ENCODE measurements at regions not wholly inside any gene's neighbourhood (a gene's known extent, or its start where the extent isn't known, plus 50 kb on each side); places are given as distances from the start of the nearest gene placed in this dataset.
A peak's percentile ranks its signal among the peaks of the same experiment; 100 is the strongest.

DNA sequence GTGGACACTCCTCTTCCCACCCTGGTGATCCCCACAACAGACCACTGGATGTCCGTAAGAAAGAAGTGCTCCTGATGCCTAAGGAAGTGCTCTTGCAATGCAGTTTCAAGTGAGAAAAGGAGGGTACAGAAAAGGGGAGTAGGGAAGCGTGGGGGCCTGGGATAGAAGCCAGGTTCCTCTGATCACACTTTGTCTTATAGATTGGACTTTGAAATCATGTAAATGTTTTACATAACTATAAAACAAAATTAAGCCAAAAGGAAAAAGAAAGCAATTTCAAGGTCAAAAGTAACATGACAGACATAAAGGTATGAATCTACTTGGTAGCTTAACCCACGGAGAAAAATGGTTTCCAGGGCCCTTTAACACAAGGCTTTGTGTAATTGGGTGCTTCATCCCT lies 107.3 kb upstream of the TRPM1 start:
- TF ChIP-seq, protein P1, sequence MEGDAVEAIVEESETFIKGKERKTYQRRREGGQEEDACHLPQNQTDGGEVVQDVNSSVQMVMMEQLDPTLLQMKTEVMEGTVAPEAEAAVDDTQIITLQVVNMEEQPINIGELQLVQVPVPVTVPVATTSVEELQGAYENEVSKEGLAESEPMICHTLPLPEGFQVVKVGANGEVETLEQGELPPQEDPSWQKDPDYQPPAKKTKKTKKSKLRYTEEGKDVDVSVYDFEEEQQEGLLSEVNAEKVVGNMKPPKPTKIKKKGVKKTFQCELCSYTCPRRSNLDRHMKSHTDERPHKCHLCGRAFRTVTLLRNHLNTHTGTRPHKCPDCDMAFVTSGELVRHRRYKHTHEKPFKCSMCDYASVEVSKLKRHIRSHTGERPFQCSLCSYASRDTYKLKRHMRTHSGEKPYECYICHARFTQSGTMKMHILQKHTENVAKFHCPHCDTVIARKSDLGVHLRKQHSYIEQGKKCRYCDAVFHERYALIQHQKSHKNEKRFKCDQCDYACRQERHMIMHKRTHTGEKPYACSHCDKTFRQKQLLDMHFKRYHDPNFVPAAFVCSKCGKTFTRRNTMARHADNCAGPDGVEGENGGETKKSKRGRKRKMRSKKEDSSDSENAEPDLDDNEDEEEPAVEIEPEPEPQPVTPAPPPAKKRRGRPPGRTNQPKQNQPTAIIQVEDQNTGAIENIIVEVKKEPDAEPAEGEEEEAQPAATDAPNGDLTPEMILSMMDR (conservative IDR thresholded peaks at IDR 0.05; ENCODE audit: control insufficient read depth, insufficient read depth, low read depth, low read length), result no peak
- no peak overlapping the region for H3K4me3 ChIP-seq (ENCODE audit: control insufficient read depth, low read depth, low read length)
- no peak for DNase-seq (ENCODE audit: low read depth)

DNA sequence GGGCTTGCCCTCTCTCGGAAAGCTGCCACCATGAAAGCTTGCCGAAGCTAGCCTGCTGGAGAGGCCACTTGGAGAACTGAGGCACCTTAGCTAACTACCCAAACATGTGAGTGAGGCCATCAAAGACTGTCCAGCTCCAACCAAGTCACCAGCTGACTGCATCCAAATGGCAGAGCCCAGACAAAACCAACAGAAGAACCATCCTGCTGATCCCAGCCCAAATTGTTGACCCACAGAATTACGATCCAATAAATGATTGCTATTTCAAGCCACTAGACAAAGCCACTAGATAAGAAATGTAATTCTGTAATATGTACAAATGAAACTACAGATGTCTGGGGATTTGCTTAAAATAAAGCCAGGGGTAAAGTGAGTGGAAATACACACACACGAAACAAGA lies 109.8 kb upstream of the TRPM1 start:
- DNase-seq (ENCODE audit: low read depth), result no peak
- H3K4me3 ChIP-seq (ENCODE audit: control insufficient read depth, low read depth, low read length), result no peak overlapping the region
- TF ChIP-seq, protein P1 (conservative IDR thresholded peaks at IDR 0.05; ENCODE audit: control insufficient read depth, insufficient read depth, low read depth, low read length), result no peak

DNA sequence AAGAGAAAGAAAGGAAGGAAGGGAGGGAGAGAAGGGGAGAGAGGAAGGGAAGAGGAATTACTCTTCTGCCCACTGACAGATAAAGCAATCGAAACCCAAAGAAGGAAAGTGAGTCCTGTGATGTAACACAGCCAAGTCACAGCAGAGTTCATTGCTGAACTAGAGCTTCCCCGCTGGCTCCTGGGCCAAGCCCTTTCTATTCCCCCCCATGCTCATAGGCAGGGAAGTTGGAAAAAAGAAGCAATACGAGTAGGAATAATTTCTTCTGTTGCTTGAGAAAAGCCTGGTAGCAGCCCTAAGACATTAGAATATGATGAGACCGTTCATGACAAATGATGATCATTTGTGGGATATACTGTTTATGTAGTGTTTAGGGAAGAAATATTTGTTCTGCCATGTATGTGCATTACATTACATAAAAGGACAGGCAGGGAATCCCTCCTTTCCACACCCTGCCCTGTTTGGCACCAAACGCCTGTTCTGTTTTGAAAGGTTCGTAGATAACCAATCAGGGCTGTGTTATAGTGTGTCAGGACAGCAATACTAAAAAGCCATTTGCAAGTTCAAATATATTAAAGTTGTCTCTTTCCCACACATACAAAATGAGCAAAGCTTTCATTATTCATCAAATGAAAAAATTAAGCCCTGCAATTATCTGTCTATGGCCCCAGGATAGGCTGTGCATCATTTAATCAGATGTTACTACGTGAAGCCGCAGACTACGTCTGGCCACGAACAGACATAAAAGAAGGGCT lies 111.0 kb upstream of the TRPM1 start:
- no peak overlapping the region for H3K4me3 ChIP-seq (ENCODE audit: control insufficient read depth, low read depth, low read length)
- DNase-seq (ENCODE audit: low read depth), result peak; percentile 17
- TF ChIP-seq, protein P1 (conservative IDR thresholded peaks at IDR 0.05; ENCODE audit: control insufficient read depth, insufficient read depth, low read depth, low read length), result no peak

DNA sequence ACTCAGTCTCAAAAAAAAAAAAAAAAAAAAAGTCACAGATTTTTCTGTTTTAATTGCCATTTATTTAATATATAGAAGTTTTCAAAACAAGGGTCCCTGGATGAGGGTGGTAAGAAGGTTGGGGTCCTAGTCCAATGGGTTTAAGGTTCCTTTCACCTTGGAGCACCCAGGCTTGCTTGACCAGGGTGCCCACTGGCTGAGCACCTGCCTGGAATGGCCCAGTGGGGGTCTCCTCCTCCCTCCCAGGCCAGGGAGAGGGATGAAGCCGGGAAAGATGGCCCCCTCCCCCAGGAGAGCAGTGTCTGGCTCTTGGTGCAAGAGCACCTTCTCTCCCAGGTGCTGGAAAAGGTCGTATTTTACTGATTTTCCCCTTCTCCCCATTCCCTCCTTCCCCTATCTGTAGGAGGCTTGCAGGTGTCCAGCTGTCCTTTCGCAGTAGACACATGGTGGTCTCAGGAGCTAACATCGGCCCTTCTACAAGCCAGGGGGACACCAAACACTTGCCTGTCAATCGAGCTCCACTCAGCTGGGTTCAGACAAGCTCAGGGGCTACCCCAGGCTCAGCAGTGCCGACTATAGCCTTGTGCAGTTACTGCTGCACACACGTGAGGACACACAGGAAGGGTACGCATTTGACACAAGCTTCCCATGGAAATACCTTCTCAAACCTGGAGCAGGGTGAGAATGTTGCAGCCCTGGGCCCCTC lies 112.3 kb upstream of the KLF13 start:
- DNase-seq (ENCODE audit: low read depth), result no peak
- TF ChIP-seq, protein P1 (conservative IDR thresholded peaks at IDR 0.05; ENCODE audit: control insufficient read depth, insufficient read depth, low read depth, low read length), result no peak
- H3K4me3 ChIP-seq (ENCODE audit: control insufficient read depth, low read depth, low read length), result no peak overlapping the region

DNA sequence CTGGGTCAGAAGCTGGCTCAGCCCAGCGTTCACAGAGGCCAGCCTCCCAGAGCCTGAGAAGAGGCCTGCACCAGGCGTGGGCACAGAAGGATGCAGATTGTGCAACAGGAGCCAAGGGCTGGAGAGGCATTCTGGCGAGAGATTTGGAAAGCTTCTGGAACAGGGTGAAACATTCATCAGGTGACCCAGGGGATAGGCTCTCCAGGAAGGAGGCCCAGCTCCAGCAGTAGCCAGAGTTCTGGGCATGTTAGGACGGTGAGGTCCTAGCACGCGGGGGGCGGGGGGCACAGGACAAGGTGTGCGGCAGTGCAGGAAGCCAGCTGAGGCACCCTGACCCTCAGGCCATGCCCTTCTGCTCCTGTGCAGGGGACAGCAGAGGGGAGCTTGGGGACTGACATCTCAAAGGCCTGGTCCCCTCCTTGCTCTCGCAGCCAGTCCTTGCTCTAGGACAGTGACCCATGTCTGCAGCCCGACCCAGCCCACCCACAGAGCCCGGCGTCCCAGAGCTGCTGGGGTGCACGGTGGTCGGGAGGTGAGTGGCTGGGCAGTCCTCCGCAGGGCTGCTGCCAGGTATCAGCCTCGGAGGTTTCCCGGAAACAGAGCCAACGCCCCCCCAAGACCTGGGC lies 111.7 kb upstream of the KLF13 start:
- TF ChIP-seq, protein P1 (conservative IDR thresholded peaks at IDR 0.05; ENCODE audit: control insufficient read depth, insufficient read depth, low read depth, low read length), result no peak
- peak; percentile 75 for DNase-seq (ENCODE audit: low read depth)
- no peak overlapping the region for H3K4me3 ChIP-seq (ENCODE audit: control insufficient read depth, low read depth, low read length)

DNA sequence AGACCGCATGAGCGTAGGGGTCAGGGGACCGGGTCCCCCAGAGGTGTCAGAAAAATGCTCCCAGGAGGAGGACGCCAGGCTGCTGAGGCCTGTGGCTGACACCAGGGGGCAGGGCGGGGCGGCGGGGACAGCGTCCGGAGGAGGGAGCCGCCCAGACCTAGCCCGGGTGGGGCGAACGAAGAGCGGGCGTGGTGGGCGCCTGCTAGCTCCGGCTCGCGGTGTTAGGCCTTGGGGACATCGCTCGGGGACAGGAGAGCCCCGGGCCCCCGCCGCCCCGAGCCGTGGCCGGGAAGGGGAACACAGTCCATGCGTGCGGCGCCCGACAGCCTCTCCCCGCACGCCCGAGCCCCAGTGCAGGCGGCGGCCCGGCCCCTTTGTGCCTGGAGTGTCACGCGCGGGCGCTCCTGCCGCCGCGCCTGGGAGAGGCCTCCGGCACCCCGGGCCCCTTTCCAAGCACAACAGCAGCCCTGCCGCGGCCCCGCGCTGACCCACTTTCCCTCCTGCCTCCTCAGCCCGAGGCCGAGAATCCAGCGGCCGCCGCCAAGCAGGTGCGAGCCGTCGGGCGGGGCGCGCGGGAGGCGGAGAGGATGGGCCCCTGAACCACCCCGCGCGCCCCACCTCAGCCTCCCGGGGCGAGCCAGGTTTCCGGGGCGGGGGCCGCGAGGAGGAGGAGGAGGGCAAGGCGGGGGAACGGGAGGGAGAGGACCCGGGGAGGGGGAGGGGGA lies 111.0 kb upstream of the KLF13 start:
- TF ChIP-seq, protein P1 (conservative IDR thresholded peaks at IDR 0.05; ENCODE audit: control insufficient read depth, insufficient read depth, low read depth, low read length), result peak; percentile 55
- peak overlapping the region; percentile 25 for H3K4me3 ChIP-seq (ENCODE audit: control insufficient read depth, low read depth, low read length)
- peak; percentile 47 for DNase-seq (ENCODE audit: low read depth)

All from fibroblast of mammary gland (primary cell).